H1 (cell line): ENCODE measurements at regions not wholly inside any gene's neighbourhood (a gene's known extent, or its start where the extent isn't known, plus 50 kb on each side); places are given as distances from the start of the nearest gene placed in this dataset.

Experiments
- CTCF ChIA-PET: fragments of 300-600 bp; sonication (Branson Sonifier 250); formaldehyde crosslinking; loops from one replicate; lab custom pipeline; 2021; ENCODE audit not compliant: partially characterized antibody; lab: Charles Lee
- POLR2A ChIA-PET: fragments of 300-600 bp; sonication (Branson Sonifier 250); formaldehyde crosslinking; loops from one replicate; lab custom pipeline; 2021; ENCODE audit warnings: inconsistent platforms; ENCODE audit not compliant: partially characterized antibody; lab: Charles Lee
- DNase-seq, 2 experiments: peaks; one replicate each; pipeline versions ENCODE4 v3.0.0 to v3.0.0-alpha.2; 2010 to 2022; ENCODE audit warnings: low spot score in 2 of 2, low read depth in 1 of 2, mixed read lengths in 1 of 2
- FAIRE-seq: peaks from 2 replicates; lab custom pipeline; 2011; peaks lifted over from hg19 to GRCh38; lab: Jason Lieb, UNC
- H2AFZ ChIP-seq: 2 replicates; pipeline ENCODE4 v1.8.1; 2012; ENCODE audit warnings: low read length, inconsistent platforms
- H2AK5ac ChIP-seq: 2 replicates; pipeline ENCODE4 v1.6.1; 2013; ENCODE audit warnings: low read depth, low read length
- H2BK120ac ChIP-seq: replicated peaks from 2 replicates; pipeline ENCODE3; 2013; ENCODE audit warnings: low read depth, low read length, inconsistent platforms
- H2BK12ac ChIP-seq: 2 replicates; pipeline ENCODE4 v1.6.1; 2013; ENCODE audit warnings: low read depth, low read length
- H2BK15ac ChIP-seq: 2 replicates; pipeline ENCODE4 v1.6.1; 2013; ENCODE audit warnings: low read length
- H2BK20ac ChIP-seq: 2 replicates; pipeline ENCODE4 v1.6.1; 2013; ENCODE audit warnings: low read length
- H2BK5ac ChIP-seq: 2 replicates; pipeline ENCODE4 v1.6.1; 2013; ENCODE audit warnings: low read depth, low read length
- H3K14ac ChIP-seq: 2 replicates; pipeline ENCODE4 v1.6.1; 2013; ENCODE audit warnings: inconsistent platforms; ENCODE audit not compliant: insufficient read length
- H3K18ac ChIP-seq: 2 replicates; pipeline ENCODE4 v1.6.1; 2013; ENCODE audit warnings: low read length; ENCODE audit errors: extremely low read depth
- H3K23ac ChIP-seq: 2 replicates; pipeline ENCODE4 v1.6.1; 2013; ENCODE audit warnings: inconsistent platforms; ENCODE audit not compliant: insufficient read length
- H3K23me2 ChIP-seq: 2 replicates; pipeline ENCODE4 v1.6.1; 2013; ENCODE audit warnings: low read depth, low read length
- H3K27ac ChIP-seq: 2 replicates; pipeline ENCODE4 v1.6.1; 2011; ENCODE audit warnings: low read depth, low read length, inconsistent platforms
- H3K27me3 ChIP-seq, 4 experiments: replicated peaks in 1 of 4; 1 replicate in 1 of 4; 2 replicates in 3 of 4; pipeline versions ENCODE4 v1.6.1 to v1.8.1; 2011 to 2013; ENCODE audit warnings: low read length in 3 of 4, mild to moderate bottlenecking in 3 of 4, inconsistent platforms in 2 of 4, mixed read lengths in 2 of 4, moderate library complexity in 1 of 4; ENCODE audit not compliant: control insufficient read depth in 3 of 4, insufficient read depth in 3 of 4; ENCODE audit errors: extremely low read depth in 1 of 4
- H3K36me3 ChIP-seq, 4 experiments: 2 replicates each; pipeline versions ENCODE4 v1.6.1 to v1.8.1; 2011 to 2013; ENCODE audit warnings: mild to moderate bottlenecking in 4 of 4, low read length in 3 of 4, moderate library complexity in 2 of 4, control low read depth in 1 of 4, inconsistent platforms in 1 of 4; ENCODE audit not compliant: insufficient read depth in 4 of 4, control insufficient read depth in 2 of 4
- H3K4ac ChIP-seq: replicated peaks from 2 replicates; pipeline ENCODE3; 2013; ENCODE audit warnings: low read length, low read depth, mixed read lengths, inconsistent platforms; ENCODE audit not compliant: insufficient read length
- H3K4me1 ChIP-seq, 4 experiments: replicated peaks in 1 of 4; 1 replicate in 1 of 4; 2 replicates in 3 of 4; pipeline versions ENCODE4 v1.6.1 to v1.8.1; 2011 to 2013; ENCODE audit warnings: low read length in 3 of 4, inconsistent platforms in 2 of 4, mixed read lengths in 1 of 4; ENCODE audit not compliant: insufficient read depth in 4 of 4, control insufficient read depth in 3 of 4
- H3K4me2 ChIP-seq, 2 experiments: 2 replicates each; pipeline versions ENCODE4 v1.6.1 to v1.8.1; 2011 to 2013; ENCODE audit warnings: low read depth in 2 of 2, low read length in 2 of 2, control low read depth in 1 of 2, inconsistent platforms in 1 of 2, mild to moderate bottlenecking in 1 of 2; ENCODE audit not compliant: insufficient read depth in 1 of 2
- H3K4me3 ChIP-seq, 4 experiments: fragments of 200-600, 300-600 bp in 1 of 4; sonication (generic), shearing (Covaris generic), sonication (Bioruptor Twin) in 1 of 4; 2 replicates each; pipeline versions ENCODE4 v1.5.1 to v1.8.1; 2011 to 2016; ENCODE audit warnings: low read length in 4 of 4, low read depth in 3 of 4, control low read depth in 2 of 4, inconsistent platforms in 2 of 4, mild to moderate bottlenecking in 2 of 4, mixed read lengths in 1 of 4, moderate library complexity in 1 of 4; ENCODE audit not compliant: insufficient read depth in 2 of 4; ENCODE audit errors: extremely low read depth in 1 of 4
- H3K56ac ChIP-seq: replicated peaks from 2 replicates; pipeline ENCODE3; 2013; ENCODE audit warnings: low read depth, mild to moderate bottlenecking, mixed read lengths, low read length, inconsistent platforms; ENCODE audit not compliant: insufficient read length
- H3K79me1 ChIP-seq: 2 replicates; pipeline ENCODE4 v1.6.1; 2013; ENCODE audit warnings: low read depth, low read length, control low read depth
- H3K79me2 ChIP-seq, 2 experiments: 2 replicates each; pipeline versions ENCODE4 v1.6.1 to v1.8.1; 2012 to 2013; ENCODE audit warnings: low read length in 2 of 2, mild to moderate bottlenecking in 2 of 2, inconsistent platforms in 1 of 2; ENCODE audit not compliant: insufficient read depth in 2 of 2, control insufficient read depth in 1 of 2
- H3K9ac ChIP-seq, 4 experiments: replicated peaks in 1 of 4; 1 replicate in 1 of 4; 2 replicates in 3 of 4; pipeline versions ENCODE4 v1.6.1 to v1.8.1; 2011 to 2013; ENCODE audit warnings: low read depth in 3 of 4, low read length in 3 of 4, control low read depth in 2 of 4, mild to moderate bottlenecking in 2 of 4, moderate library complexity in 2 of 4, inconsistent platforms in 1 of 4; ENCODE audit errors: extremely low read depth in 1 of 4
- H3K9me3 ChIP-seq, 2 experiments: 2 replicates each; pipeline versions ENCODE4 v1.6.1 to v1.8.1; 2012 to 2013; ENCODE audit warnings: mild to moderate bottlenecking in 2 of 2, moderate library complexity in 2 of 2, control low read depth in 1 of 2, inconsistent platforms in 1 of 2, low read depth in 1 of 2, low read length in 1 of 2, mixed read lengths in 1 of 2; ENCODE audit not compliant: insufficient read depth in 2 of 2
- H4K20me1 ChIP-seq, 2 experiments: replicated peaks in 1 of 2; 2 replicates each; pipeline versions ENCODE3 to v1.8.1; 2011 to 2013; ENCODE audit warnings: inconsistent platforms in 2 of 2, low read length in 2 of 2, mild to moderate bottlenecking in 1 of 2; ENCODE audit not compliant: insufficient read depth in 2 of 2, control insufficient read depth in 1 of 2
- H4K5ac ChIP-seq: 2 replicates; pipeline ENCODE4 v1.6.1; 2013; ENCODE audit warnings: low read length, low read depth, mixed read lengths, inconsistent platforms; ENCODE audit not compliant: insufficient read length
- H4K8ac ChIP-seq: 2 replicates; pipeline ENCODE4 v1.8.0; 2013; ENCODE audit warnings: mild to moderate bottlenecking, moderate library complexity, low read length, inconsistent platforms; ENCODE audit not compliant: insufficient read depth; ENCODE audit errors: extremely low read depth
- H4K91ac ChIP-seq: replicated peaks from 2 replicates; pipeline ENCODE3; 2013; ENCODE audit warnings: low read length, mixed read lengths, inconsistent platforms; ENCODE audit not compliant: insufficient read length
- BACH1 ChIP-seq: IDR thresholded peaks from 2 replicates; pipeline ENCODE4 v1.6.1; 2012; ENCODE audit warnings: low read length, improper control_type of control experiment
- CBX5 ChIP-seq: fragments of 300-800, 300-1000 bp; sonication (generic); IDR thresholded peaks from 2 replicates; pipeline ENCODE4 v1.7.1; 2016; ENCODE audit warnings: antibody characterized with exemption, low read length, low read depth
- FOSL1 ChIP-seq: IDR thresholded peaks from 2 replicates; pipeline ENCODE4 v1.6.1; 2011; ENCODE audit warnings: mild to moderate bottlenecking, low read depth, low read length, moderate library complexity; ENCODE audit not compliant: insufficient read depth
- GTF2F1 ChIP-seq: IDR thresholded peaks from 2 replicates; pipeline ENCODE4 v1.6.1; 2012; ENCODE audit warnings: low read depth, low read length, improper control_type of control experiment, borderline replicate concordance
- HDAC6 ChIP-seq: IDR thresholded peaks from one replicate; pipeline ENCODE4 v1.7.1; 2012; ENCODE audit warnings: low read depth, mild to moderate bottlenecking, inconsistent platforms, low read length, moderate library complexity
- JUND ChIP-seq: IDR thresholded peaks from 2 replicates; pipeline ENCODE4 v1.6.1; 2011; ENCODE audit warnings: mild to moderate bottlenecking, improper control_type of control experiment, low read length
- PHF8 ChIP-seq: fragments of 200-600 bp; sonication (generic); conservative IDR thresholded peaks from 2 replicates; pipeline ENCODE4 v1.7.1; 2012; ENCODE audit warnings: low read depth, mild to moderate bottlenecking, inconsistent platforms, low read length, moderate library complexity
- RAD21 ChIP-seq, 2 experiments: IDR thresholded peaks in 1 of 2; conservative IDR thresholded peaks in 1 of 2; 2 replicates each; pipeline ENCODE4 v1.6.1; 2011; ENCODE audit warnings: low read depth in 2 of 2, low read length in 2 of 2, improper control_type of control experiment in 1 of 2, inconsistent platforms in 1 of 2, mild to moderate bottlenecking in 1 of 2, moderate library complexity in 1 of 2
- RBBP5 ChIP-seq: IDR thresholded peaks from 2 replicates; pipeline ENCODE4 v1.7.1; 2012; ENCODE audit warnings: low read depth, mild to moderate bottlenecking, inconsistent platforms, low read length, moderate library complexity, borderline replicate concordance
- SAP30 ChIP-seq: fragments of 300-600 bp; sonication (generic); IDR thresholded peaks from 2 replicates; pipeline ENCODE4 v1.7.1; 2012; ENCODE audit warnings: low read length, moderate library complexity, mild to moderate bottlenecking, inconsistent platforms; ENCODE audit not compliant: insufficient read depth, insufficient replicate concordance
- SIX5 ChIP-seq: IDR thresholded peaks from 2 replicates; pipeline ENCODE4 v1.6.1; 2011; ENCODE audit warnings: mild to moderate bottlenecking, low read depth, low read length
- SP2 ChIP-seq: IDR thresholded peaks from 2 replicates; pipeline ENCODE4 v1.6.1; 2012; ENCODE audit warnings: mild to moderate bottlenecking, low read length, inconsistent platforms
- SUZ12 ChIP-seq: fragments of 200-600 bp; sonication (generic); IDR thresholded peaks from 2 replicates; pipeline ENCODE4 v1.6.1; 2012; ENCODE audit warnings: mild to moderate bottlenecking, inconsistent platforms, low read length, moderate library complexity, mixed read lengths
- YY1 ChIP-seq: IDR thresholded peaks from 2 replicates; pipeline ENCODE4 v1.6.1; 2011; ENCODE audit warnings: low read depth, mild to moderate bottlenecking, low read length
- TF ChIP-seq, protein P1 (sequence below): IDR thresholded peaks from 2 replicates; pipeline ENCODE4 v1.6.1; 2012; ENCODE audit warnings: inconsistent platforms

DNA sequence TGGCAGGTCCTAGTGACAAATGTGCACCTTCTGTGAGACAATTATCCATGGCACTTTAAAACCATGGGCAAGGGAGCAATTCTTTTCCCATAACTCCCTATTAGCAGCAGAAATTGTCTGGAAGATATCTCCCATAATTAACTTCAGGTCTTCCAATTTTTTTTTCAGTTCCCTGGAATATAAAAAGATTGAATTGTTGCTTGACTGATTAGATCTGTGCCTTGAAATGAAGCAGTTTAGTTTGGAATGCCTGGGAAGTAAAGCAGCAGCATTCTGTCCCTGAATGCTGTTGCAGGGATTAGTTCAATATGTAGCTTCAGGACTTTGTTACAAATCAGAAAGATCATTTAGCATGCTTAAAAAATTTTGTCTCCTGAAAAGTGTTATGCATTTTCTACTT, 137.0 kb upstream of the GOLGA6L4 start:
- FAIRE-seq, result no peak
- H4K91ac ChIP-seq, result no peak overlapping the region
- no peak overlapping the region for H3K14ac ChIP-seq

More for the DNA sequence above, 137.0 kb upstream of the GOLGA6L4 start:
- ChIA-PET CTCF (interaction anchor here (0.6 kb wide), 1 partner anchor 343 kb away, joined by 3 read pairs; no protein-coding TSS in a partner anchor), POLR2A (no interaction called here)
- no peak overlapping the region for H3K56ac ChIP-seq
- H2BK20ac ChIP-seq, result no peak overlapping the region
- H3K23me2 ChIP-seq, result no peaks in the 10 kb centered on the region
- no peak overlapping the region for H3K4ac ChIP-seq
- no peaks in the 10 kb centered on the region for H3K36me3 ChIP-seq
- H2BK120ac ChIP-seq, result no peak overlapping the region
- no peak overlapping the region for H2BK5ac ChIP-seq
- H3K9me3 ChIP-seq, result no peaks in the 10 kb centered on the region
- H3K4me2 ChIP-seq, result no peak overlapping the region
- no peak overlapping the region for H2BK12ac ChIP-seq
- TF ChIP-seq RBBP5, result no peak
- no peak for TF ChIP-seq SP2
- no peak for TF ChIP-seq SIX5
- no peak for TF ChIP-seq GTF2F1
- TF ChIP-seq, protein P1, sequence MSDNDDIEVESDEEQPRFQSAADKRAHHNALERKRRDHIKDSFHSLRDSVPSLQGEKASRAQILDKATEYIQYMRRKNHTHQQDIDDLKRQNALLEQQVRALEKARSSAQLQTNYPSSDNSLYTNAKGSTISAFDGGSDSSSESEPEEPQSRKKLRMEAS, result no peak
- TF ChIP-seq SUZ12, result no peak
- TF ChIP-seq RAD21 (IDR thresholded peaks at IDR 0.05 in 1 of 2, conservative IDR thresholded peaks at IDR 0.05 in 1 of 2; ENCODE audit: low read depth in 2 of 2, low read length in 2 of 2), result no peak
- no peak for TF ChIP-seq HDAC6
- no peak for TF ChIP-seq JUND
- no peak for TF ChIP-seq SAP30
- no peak for TF ChIP-seq YY1
- no peak for TF ChIP-seq PHF8
- TF ChIP-seq CBX5, result no peak
- TF ChIP-seq FOSL1, result no peak
- TF ChIP-seq BACH1, result no peak
- H2AK5ac ChIP-seq, result no peak overlapping the region
- H4K5ac ChIP-seq, result no peak overlapping the region
- H2AFZ ChIP-seq, result no peak overlapping the region
- H3K79me1 ChIP-seq, result no peaks in the 10 kb centered on the region
- no peak overlapping the region for H2BK15ac ChIP-seq
- H3K9ac ChIP-seq, result no peak overlapping the region
- no peak overlapping the region for H3K4me3 ChIP-seq
- H4K8ac ChIP-seq, result no peak overlapping the region
- H3K27me3 ChIP-seq, result no peaks in the 10 kb centered on the region
- H3K79me2 ChIP-seq, result no peaks in the 10 kb centered on the region
- H3K4me1 ChIP-seq, result no peaks in the 10 kb centered on the region
- no peak overlapping the region for H3K27ac ChIP-seq
- no peaks in the 10 kb centered on the region for H4K20me1 ChIP-seq
- H3K23ac ChIP-seq, result no peak overlapping the region
- no peak overlapping the region for H3K18ac ChIP-seq
- DNase-seq, result no peak
